Sigmoid colon (tissue), 3 donors: ENCODE measurements at regions not wholly inside any gene's neighbourhood (a gene's known extent, or its start where the extent isn't known, plus 50 kb on each side); places are given as distances from the start of the nearest gene placed in this dataset.

Experiments used
- CTCF ChIP-seq, 4 experiments: fragments of 450-650 bp in 3 of 4; fragments of 200-600 bp in 1 of 4; IDR thresholded peaks; one replicate each; pipeline ENCODE4 v1.5.1; 2016 to 2019; ENCODE audit warnings: antibody characterized with exemption in 4 of 4, mild to moderate bottlenecking in 3 of 4, moderate library complexity in 2 of 4
- POLR2A ChIP-seq, 2 donors: fragments of 450-650 bp; IDR thresholded peaks; one replicate each; pipeline ENCODE4 v1.6.1; 2016; ENCODE audit warnings: antibody characterized with exemption in 2 of 2, mild to moderate bottlenecking in 2 of 2, moderate library complexity in 2 of 2

- TF ChIP-seq POLR2A (IDR thresholded peaks at IDR 0.05) = no peak
- TF ChIP-seq CTCF (IDR thresholded peaks at IDR 0.05) = no peak
Measured at GRCh38 chr3:197381371-197381770, 83.0 kb upstream of the DLG1 start.
